ENCODE measurements at regions not wholly inside any gene's neighbourhood (a gene's known extent, or its start where the extent isn't known, plus 50 kb on each side); places are given as distances from the start of the nearest gene placed in this dataset.

- TF ChIP-seq RFX5 (IDR thresholded peaks at IDR 0.05) (no peak), SREBF2 (IDR thresholded peaks at IDR 0.05) (no peak), CTCF (IDR thresholded peaks at IDR 0.05) (no peak), CHD2 (IDR thresholded peaks at IDR 0.05; ENCODE audit: low read length, partially characterized antibody) (no peak), ESRRA (IDR thresholded peaks at IDR 0.05; ENCODE audit: borderline replicate concordance, low read length) (no peak), KDM5A (IDR thresholded peaks at IDR 0.05) (no peak), NR3C1 (IDR thresholded peaks at IDR 0.05) (no peak), POLR2A (IDR thresholded peaks at IDR 0.05; ENCODE audit: low read length) (no peak), FOSL2 (IDR thresholded peaks at IDR 0.05) (no peak), FOSL2 (CRISPR knock-in tag; IDR thresholded peaks at IDR 0.05) (no peak), HOXA7 (CRISPR knock-in tag; IDR thresholded peaks at IDR 0.05) (no peak), RAD21 (conservative IDR thresholded peaks at IDR 0.05 in 1 of 2, IDR thresholded peaks at IDR 0.05 in 1 of 2) (no peak)
- TF ChIP-seq, protein P1, sequence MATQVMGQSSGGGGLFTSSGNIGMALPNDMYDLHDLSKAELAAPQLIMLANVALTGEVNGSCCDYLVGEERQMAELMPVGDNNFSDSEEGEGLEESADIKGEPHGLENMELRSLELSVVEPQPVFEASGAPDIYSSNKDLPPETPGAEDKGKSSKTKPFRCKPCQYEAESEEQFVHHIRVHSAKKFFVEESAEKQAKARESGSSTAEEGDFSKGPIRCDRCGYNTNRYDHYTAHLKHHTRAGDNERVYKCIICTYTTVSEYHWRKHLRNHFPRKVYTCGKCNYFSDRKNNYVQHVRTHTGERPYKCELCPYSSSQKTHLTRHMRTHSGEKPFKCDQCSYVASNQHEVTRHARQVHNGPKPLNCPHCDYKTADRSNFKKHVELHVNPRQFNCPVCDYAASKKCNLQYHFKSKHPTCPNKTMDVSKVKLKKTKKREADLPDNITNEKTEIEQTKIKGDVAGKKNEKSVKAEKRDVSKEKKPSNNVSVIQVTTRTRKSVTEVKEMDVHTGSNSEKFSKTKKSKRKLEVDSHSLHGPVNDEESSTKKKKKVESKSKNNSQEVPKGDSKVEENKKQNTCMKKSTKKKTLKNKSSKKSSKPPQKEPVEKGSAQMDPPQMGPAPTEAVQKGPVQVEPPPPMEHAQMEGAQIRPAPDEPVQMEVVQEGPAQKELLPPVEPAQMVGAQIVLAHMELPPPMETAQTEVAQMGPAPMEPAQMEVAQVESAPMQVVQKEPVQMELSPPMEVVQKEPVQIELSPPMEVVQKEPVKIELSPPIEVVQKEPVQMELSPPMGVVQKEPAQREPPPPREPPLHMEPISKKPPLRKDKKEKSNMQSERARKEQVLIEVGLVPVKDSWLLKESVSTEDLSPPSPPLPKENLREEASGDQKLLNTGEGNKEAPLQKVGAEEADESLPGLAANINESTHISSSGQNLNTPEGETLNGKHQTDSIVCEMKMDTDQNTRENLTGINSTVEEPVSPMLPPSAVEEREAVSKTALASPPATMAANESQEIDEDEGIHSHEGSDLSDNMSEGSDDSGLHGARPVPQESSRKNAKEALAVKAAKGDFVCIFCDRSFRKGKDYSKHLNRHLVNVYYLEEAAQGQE (IDR thresholded peaks at IDR 0.05): no peak
These were observed 98.2 kb upstream of the DHX40 start for GRCh38 chr17:59466946-59467801.
